Ishikawa (cell line): ENCODE measurements at regions not wholly inside any gene's neighbourhood (a gene's known extent, or its start where the extent isn't known, plus 50 kb on each side); places are given as distances from the start of the nearest gene placed in this dataset.

Experiments used
- CEBPB ChIP-seq: IDR thresholded peaks from 2 replicates; pipeline ENCODE4 v1.6.1; 2012
- CREB1 ChIP-seq: IDR thresholded peaks from 2 replicates; pipeline ENCODE4 v1.6.1; 2012; ENCODE audit warnings: low read depth
- EGR1 ChIP-seq: IDR thresholded peaks from 2 replicates; pipeline ENCODE4 v1.6.1; 2012
- EP300 ChIP-seq: IDR thresholded peaks from 2 replicates; pipeline ENCODE4 v1.6.1; 2012; ENCODE audit warnings: borderline replicate concordance
- FOXM1 ChIP-seq: IDR thresholded peaks from 2 replicates; pipeline ENCODE4 v1.6.1; 2012; ENCODE audit warnings: low read depth, borderline replicate concordance
- MAX ChIP-seq: IDR thresholded peaks from 2 replicates; pipeline ENCODE4 v1.6.1; 2012
- NFIC ChIP-seq: IDR thresholded peaks from 2 replicates; pipeline ENCODE4 v1.6.1; 2012
- RAD21 ChIP-seq: IDR thresholded peaks from 2 replicates; pipeline ENCODE4 v1.6.1; 2012; ENCODE audit warnings: low read depth
- REST ChIP-seq: IDR thresholded peaks from 2 replicates; pipeline ENCODE4 v1.6.1; 2012; ENCODE audit warnings: low read depth, mild to moderate bottlenecking
- TAF1 ChIP-seq: IDR thresholded peaks from 2 replicates; pipeline ENCODE4 v1.6.1; 2012; ENCODE audit warnings: low read depth, mild to moderate bottlenecking
- TCF12 ChIP-seq: IDR thresholded peaks from 2 replicates; pipeline ENCODE4 v1.6.1; 2012; ENCODE audit warnings: low read depth
- TEAD4 ChIP-seq: IDR thresholded peaks from 2 replicates; pipeline ENCODE4 v1.6.1; 2012
- USF1 ChIP-seq: IDR thresholded peaks from 2 replicates; pipeline ENCODE4 v1.6.1; 2012
- YY1 ChIP-seq: IDR thresholded peaks from 2 replicates; pipeline ENCODE4 v1.6.1; 2012; ENCODE audit warnings: low read depth
- ZBTB7A ChIP-seq: IDR thresholded peaks from 2 replicates; pipeline ENCODE4 v1.6.1; 2012; ENCODE audit warnings: low read depth

- no peak for TF ChIP-seq CEBPB
- no peak for TF ChIP-seq ZBTB7A
- TF ChIP-seq FOXM1, result no peak
- TF ChIP-seq TAF1, result no peak
- no peak for TF ChIP-seq TCF12
- TF ChIP-seq EP300, result no peak
- no peak for TF ChIP-seq EGR1
- TF ChIP-seq RAD21, result no peak
- TF ChIP-seq USF1, result no peak
- TF ChIP-seq TEAD4, result no peak
- no peak for TF ChIP-seq YY1
- no peak for TF ChIP-seq REST
- TF ChIP-seq NFIC, result no peak
- no peak for TF ChIP-seq CREB1
- TF ChIP-seq MAX, result no peak
Measured at GRCh38 chr16:13633391-13633861, 286.5 kb upstream of the ERCC4 start.

GRCh38 chr16:13634253-13634652, 285.7 kb upstream of the ERCC4 start:
- TF ChIP-seq FOXM1 (no peak), YY1 (no peak), EGR1 (no peak), EP300 (no peak), NFIC (no peak)

- TF ChIP-seq REST (no peak), CEBPB (no peak), NFIC (no peak), ZBTB7A (no peak), TAF1 (no peak), MAX (no peak), CREB1 (no peak), FOXM1 (no peak), USF1 (no peak), YY1 (no peak), TEAD4 (no peak)
Measured at GRCh38 chr16:13634959-13635358, 285.0 kb upstream of the ERCC4 start.

- TF ChIP-seq NFIC, result no peak
- no peak for TF ChIP-seq EP300
- TF ChIP-seq YY1, result no peak
Measured at GRCh38 chr16:13638218-13638617, 281.7 kb upstream of the ERCC4 start.

- TF ChIP-seq USF1 (no peak), MAX (no peak)
Measured at GRCh38 chr16:13643412-13643811, 276.5 kb upstream of the ERCC4 start.

GRCh38 chr16:13645601-13646245, 274.2 kb upstream of the ERCC4 start:
- TF ChIP-seq EP300, result no peak
- no peak for TF ChIP-seq CREB1
- TF ChIP-seq MAX, result no peak
- no peak for TF ChIP-seq EGR1
- TF ChIP-seq ZBTB7A, result no peak
- TF ChIP-seq REST, result no peak
- no peak for TF ChIP-seq TEAD4
- no peak for TF ChIP-seq USF1
- no peak for TF ChIP-seq YY1
- no peak for TF ChIP-seq RAD21
- TF ChIP-seq TAF1, result no peak
- no peak for TF ChIP-seq NFIC
- TF ChIP-seq TCF12, result no peak
- no peak for TF ChIP-seq FOXM1
- TF ChIP-seq CEBPB, result no peak
